Suppressor macrophage treated with lipopolysaccharide for 1 hour (primary cell): ENCODE measurements at regions not wholly inside any gene's neighbourhood (a gene's known extent, or its start where the extent isn't known, plus 50 kb on each side); places are given as distances from the start of the nearest gene placed in this dataset.
"Not testable (repeated sequence)": the region's sequence is repeated elsewhere in the genome, so short reads cannot be mapped to it uniquely, and the experiment has no call there.

Source experiments
- DNase-seq, 3 donors: peaks; one replicate each; pipeline ENCODE4 v3.0.0-alpha.2; 2020 to 2022

GRCh38 chr2:55811048-55811447 lies 112.5 kb downstream of the EFEMP1 start:
- no peak for DNase-seq

- DNase-seq = no peak
Observed at GRCh38 chr2:55810622-55811020, 113.0 kb downstream of the EFEMP1 start.

GRCh38 chr2:55809875-55810621 lies 113.5 kb downstream of the EFEMP1 start:
- DNase-seq = no peak

- no peak for DNase-seq
Observed at GRCh38 chr2:55807900-55808299, 114.3 kb upstream of the PNPT1 start.

DNA sequence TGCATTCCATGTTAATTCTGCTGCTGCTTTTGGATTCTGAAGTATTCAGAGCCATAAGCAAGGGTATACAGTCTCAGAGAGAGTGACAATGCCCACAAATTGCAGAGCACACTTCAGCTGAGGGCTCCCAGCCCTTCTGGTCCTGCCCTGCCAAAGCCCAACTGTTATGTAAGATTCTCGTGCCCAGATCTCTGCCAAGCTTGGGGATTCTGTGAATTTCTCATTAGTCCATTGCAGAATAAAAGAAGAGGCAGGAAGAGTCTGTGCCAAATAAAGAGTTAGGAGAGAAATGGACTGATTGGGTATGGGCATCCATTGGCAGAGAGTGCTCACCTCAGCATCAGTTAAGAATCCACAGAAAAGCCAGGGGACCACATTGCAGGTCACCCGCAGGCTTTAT lies 112.0 kb upstream of the PNPT1 start:
- no peak for DNase-seq

DNA sequence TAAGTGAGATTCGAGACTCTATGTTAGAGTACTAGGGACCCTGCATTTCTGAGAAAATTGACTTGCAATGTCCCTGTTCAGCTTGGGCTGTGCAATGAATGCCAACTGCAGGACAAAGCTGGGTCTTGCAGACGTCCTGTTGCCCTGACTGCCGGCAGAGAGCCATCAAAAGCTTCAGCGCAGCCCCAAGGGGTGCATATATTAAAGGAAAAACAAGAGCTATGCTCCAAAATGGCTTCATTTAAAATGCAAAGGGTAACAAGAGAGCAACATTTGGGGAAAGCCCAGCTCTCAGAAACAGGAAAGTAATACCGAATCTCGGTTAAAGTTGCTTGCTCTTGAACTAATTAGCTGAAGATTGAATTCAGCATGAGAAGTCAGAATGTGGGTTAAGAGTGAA lies 110.9 kb upstream of the PNPT1 start:
- DNase-seq = no peak

DNA sequence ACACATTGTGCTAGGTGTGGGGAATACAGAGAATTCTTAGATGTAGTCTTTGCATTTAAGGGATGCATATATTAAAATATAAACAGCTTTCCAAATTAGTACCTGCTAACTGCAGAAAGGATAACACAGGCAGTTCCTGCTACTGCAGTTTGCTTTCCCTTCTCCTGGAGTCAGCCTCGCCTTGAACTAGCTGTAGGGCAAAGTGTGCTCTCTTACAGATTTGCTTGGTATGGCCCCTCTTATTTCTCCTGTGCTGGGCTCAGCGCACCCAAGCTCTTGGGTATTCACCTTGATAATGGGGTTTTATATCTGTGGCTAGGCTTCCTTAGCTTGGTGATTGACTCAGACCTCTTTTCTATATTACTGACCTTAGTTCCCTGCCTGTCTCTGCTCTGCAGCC lies 108.4 kb upstream of the PNPT1 start:
- DNase-seq = no peak

GRCh38 chr2:55801436-55801835 lies 107.8 kb upstream of the PNPT1 start:
- no peak for DNase-seq

- DNase-seq = not testable (repeated sequence)
Observed at GRCh38 chr2:55799624-55800023, 106.0 kb upstream of the PNPT1 start.

- no peak for DNase-seq
Observed at GRCh38 chr2:55796121-55796520, 102.5 kb upstream of the PNPT1 start.

GRCh38 chr2:55793602-55794001 lies 100.0 kb upstream of the PNPT1 start:
- DNase-seq = not testable (repeated sequence)

- DNase-seq = no peak
Observed at GRCh38 chr2:55786280-55786679, 92.6 kb upstream of the PNPT1 start.

- DNase-seq = not testable (repeated sequence)
Observed at GRCh38 chr2:55783751-55784150, 90.1 kb upstream of the PNPT1 start.

DNA sequence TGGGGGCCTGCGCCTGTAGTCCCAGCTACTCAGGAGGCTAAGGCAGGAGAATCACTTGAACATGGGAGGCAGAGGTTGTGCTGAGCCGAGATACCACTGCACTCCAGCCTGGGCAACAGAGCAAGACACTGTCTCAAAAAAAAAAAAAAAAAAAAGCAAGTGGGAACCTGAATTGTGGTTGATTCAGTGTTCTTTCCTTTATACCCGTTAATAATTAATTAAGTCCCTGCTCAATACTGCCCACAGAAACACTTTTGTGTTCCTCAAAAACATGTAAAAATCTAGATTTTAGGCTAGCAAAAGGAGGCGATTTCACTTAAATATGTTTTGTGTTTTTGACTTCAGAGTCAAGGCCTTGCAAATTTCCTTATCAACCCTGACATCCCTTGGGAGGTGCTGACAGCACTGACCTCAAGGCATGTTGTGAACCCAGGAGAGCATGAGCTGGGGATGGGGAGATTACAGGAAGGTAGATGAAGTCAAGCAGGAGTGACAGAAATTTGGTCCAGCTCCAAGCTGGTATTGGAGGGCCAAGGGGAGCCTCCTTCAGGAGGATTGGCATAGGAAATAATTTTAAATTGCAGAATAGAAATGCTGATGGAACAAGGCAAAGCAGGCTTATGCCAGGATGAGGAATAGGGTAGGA lies 89.0 kb upstream of the PNPT1 start:
- no peak for DNase-seq

- peak in 1 of 3 donors; percentile 19 for DNase-seq
Observed at GRCh38 chr2:55781542-55781941, 87.9 kb upstream of the PNPT1 start.

GRCh38 chr2:55780697-55781096 lies 87.1 kb upstream of the PNPT1 start:
- DNase-seq = no peak

DNA sequence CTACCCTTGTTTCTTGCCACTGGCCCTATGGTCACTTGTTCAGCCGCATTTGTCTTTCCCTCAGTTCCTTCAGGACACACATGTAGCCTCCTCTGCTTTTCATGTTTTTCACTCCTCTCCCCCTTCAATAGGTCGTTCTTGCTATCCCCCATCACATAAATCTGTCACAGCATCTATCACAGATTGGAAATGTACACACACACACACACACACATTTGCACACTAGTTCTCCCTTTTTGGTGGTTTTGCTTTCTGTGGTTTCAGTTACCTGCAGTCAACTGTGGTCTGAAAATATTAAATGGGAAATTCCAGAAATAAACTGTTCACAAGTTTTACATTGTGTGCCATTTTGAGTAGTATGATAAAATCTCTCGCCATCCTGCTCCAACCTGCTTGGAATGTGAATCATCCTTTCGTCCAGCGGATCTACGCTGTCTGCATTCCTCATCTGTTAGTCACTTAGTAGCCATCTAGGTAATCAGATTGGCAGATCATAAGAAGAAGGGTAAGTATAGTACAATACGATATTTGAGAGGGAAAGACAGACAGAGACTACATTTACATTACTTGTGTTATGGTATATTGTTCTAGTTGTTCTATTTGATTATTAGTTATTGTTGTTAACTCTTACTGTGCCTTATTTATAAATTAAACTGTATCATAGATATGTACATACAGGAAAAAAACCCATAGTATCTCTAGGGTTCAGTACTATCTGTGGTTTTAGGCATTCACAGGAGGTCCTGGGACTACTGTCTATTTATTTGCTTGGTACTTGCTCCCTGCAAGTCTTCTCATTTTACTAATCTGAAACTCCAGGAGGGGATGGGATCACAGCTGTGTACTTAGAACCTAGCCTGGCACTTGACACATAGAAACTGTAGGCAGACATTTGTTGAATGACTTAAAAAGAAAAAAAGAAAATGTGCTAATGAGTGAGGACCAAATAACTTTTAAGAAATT lies 86.1 kb upstream of the PNPT1 start:
- DNase-seq = peak in 1 of 3 donors; percentile 13

- DNase-seq = peak in 1 of 3 donors; percentile 4
Observed at GRCh38 chr2:55776966-55777365, 83.3 kb upstream of the PNPT1 start.

DNA sequence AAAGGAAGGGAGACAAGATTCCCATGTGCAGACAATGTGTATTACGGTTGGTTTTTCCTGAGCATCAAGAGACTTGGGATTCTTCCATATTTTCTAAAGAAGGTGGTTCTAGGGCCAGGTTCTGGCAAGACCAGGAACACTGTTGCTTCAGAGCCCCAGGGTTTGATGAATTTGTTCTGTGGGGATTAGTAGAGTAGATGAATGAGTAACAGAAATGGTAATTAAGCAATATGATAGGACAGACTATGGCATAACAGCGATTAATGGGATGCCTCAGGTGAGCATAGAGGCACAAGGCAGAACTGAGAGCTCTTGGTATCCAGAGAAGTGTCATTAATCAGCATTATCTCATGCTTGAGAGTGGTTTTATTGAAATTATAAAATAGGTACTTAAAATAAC lies 82.8 kb upstream of the PNPT1 start:
- no peak for DNase-seq

DNA sequence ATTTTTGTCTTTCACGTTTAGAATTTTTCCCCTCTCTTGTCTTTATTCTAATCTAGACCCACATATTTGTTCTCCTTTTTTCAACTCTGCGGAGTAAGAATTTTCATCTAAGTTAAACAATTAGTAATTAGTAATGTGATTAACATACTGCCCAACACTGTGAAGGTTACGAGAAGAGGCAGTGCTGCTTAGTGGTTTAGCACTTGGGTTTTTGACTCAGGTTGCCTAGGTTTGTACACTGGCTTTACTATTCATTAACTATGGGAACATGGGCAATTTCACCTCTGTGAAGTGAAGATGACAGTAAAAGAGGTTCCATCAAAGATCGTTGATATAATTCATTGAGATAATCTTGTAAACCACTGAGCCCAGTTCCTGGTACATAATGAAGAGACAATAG lies 82.2 kb upstream of the PNPT1 start:
- DNase-seq = peak in 1 of 3 donors; percentile 3

- DNase-seq = not testable (repeated sequence)
Observed at GRCh38 chr2:55773651-55774050, 80.0 kb upstream of the PNPT1 start.

DNA sequence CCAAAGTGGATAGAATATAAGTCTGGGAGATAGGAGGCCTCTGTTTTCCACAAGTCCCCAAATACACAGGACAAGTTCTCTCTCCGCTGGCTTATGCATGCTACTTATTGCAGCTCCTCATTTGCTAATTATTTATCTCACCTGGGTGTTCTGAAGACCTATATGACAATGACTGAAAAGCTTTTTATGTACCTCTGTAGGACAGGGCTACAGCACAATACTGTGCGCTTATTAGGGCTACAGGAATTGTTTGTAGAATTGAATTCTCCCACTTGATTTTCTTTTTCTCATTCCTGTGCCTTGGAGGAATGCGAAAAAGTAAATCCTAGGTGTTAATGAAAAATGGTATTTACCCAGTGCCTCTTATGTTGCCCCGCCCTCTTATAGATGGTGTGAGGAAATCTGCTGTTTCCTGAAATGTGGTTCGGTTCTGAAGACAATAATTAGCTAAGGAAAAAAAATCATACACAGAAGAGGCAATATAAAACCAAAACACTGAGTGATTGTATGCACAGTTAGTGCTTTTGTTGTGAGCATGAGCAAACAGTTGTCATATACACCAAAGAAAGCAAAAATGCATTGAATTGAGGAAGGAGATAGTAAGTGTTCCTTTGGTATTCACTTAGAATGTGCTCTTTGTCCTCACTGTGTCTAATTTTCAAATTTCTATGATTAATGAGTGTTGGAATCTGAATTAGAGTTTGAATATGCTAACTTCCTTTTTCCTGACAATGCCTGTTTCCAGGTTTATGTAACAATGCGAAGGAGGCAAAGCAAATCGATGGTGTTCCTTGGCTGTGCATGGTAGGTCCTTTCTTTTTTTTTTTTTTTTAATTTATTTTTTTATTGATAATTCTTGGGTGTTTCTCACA lies 78.7 kb upstream of the PNPT1 start:
- DNase-seq = peak in 1 of 3 donors; percentile 12
